ENCODE measurements at regions not wholly inside any gene's neighbourhood (a gene's known extent, or its start where the extent isn't known, plus 50 kb on each side); places are given as distances from the start of the nearest gene placed in this dataset.

DNA sequence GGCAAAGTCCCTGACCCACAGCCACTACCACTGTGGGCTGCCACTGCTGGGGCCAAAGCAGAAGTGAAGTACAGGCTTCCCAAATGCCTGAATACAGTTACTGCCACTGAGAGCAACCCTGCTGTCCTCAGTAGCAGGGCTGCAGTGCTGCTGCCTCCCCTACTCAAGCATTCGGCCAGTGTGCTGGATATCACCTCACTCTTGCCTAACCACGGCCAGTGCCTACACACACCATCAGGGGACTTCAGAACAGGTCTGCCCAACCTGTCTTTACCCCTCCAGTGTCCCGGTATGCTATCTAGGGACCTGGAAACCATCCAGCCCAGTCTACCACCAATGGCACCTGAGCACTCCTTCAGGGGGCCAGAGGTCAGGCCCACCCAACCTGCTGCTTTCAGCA, 261.5 kb upstream of the COL8A1 start:
- no peaks in the 10 kb centered on the region for H3K4me1 ChIP-seq (ENCODE audit: control insufficient read depth, insufficient read depth, low read length, unreplicated experiment)
- no peaks in the 10 kb centered on the region for H3K27me3 ChIP-seq (ENCODE audit: insufficient read depth, low read length)
- H3K36me3 ChIP-seq (ENCODE audit: insufficient read depth, low read length): peaks cover 2% of the 10 kb centered on the region; the same call in 1 of the 2 replicates
- no peaks in the 10 kb centered on the region for H3K79me2 ChIP-seq (ENCODE audit: control insufficient read depth, insufficient read depth, low read length, unreplicated experiment)
- no peak overlapping the region for H3K27ac ChIP-seq (ENCODE audit: low read depth, low read length)
- no peak overlapping the region for H2AFZ ChIP-seq (ENCODE audit: low read length, unreplicated experiment)
- H3K4me3 ChIP-seq (ENCODE audit: low read depth, low read length): no peak overlapping the region

DNA sequence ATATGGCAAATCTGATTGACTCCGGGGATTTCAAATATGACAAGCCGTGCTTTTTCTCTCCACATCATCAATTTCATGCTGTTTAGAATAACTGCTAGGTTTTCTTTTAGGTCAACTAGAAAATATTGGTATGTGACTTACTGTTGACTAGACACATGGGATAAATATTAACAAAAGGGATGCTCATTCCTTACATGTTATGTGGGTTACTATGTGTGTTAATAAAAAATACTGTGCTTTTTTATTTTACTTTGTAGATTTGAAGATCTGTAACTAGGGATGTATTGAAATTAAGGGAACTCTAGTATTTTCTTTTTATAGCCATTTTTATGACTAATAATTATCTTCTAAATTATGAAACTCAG, 264.6 kb upstream of the COL8A1 start:
- Histone ChIP-seq H3K36me3 (ENCODE audit: insufficient read depth, low read length) (no peaks in the 10 kb centered on the region), H3K27me3 (ENCODE audit: insufficient read depth, low read length) (no peaks in the 10 kb centered on the region), H3K4me3 (ENCODE audit: low read depth, low read length) (no peak overlapping the region), H3K4me1 (ENCODE audit: control insufficient read depth, insufficient read depth, low read length, unreplicated experiment) (no peaks in the 10 kb centered on the region), H2AFZ (ENCODE audit: low read length, unreplicated experiment) (peak overlapping the region; percentile 18), H3K79me2 (ENCODE audit: control insufficient read depth, insufficient read depth, low read length, unreplicated experiment) (no peaks in the 10 kb centered on the region), H3K27ac (ENCODE audit: low read depth, low read length) (no peak overlapping the region)

DNA sequence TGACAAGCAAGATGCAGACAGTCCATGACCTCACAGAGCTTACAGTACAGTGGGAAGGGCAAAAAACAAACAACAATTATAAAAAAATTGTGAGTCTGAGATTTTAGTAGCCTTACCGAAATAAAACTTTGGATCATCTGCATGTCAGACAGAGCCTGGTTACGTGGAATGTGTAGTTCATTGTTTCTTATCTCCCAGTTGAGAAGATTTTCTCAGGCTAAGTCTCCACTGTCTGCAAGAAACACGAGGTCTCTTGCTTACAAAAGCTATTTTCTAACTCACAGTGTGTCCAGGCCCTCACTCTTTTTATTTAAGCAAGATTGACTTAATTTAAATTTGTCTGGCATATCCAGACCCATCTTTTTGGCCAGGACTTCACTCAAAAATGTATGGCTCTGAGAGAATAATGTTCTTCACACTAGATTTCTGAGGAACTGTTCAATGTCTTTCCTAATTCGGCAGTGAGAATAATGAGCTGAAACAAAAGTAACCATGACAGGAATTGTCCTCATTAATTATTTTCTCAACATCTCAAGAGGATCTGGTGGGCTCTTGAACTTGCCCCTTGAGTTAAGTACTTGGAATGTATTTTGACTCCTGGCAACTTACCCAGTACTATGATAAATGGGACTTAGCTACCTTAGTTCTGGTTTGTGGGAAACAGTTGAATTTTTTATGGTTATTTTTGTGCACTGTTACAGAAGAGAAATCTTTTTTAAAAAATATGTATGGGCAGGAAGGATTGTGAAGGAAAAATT, 265.1 kb upstream of the COL8A1 start:
- Histone ChIP-seq H3K27ac (ENCODE audit: low read depth, low read length) (no peak overlapping the region), H3K4me3 (ENCODE audit: low read depth, low read length) (no peak overlapping the region), H3K27me3 (ENCODE audit: insufficient read depth, low read length) (no peaks in the 10 kb centered on the region), H2AFZ (ENCODE audit: low read length, unreplicated experiment) (peak overlapping the region; percentile 18), H3K36me3 (ENCODE audit: insufficient read depth, low read length) (no peaks in the 10 kb centered on the region), H3K4me1 (ENCODE audit: control insufficient read depth, insufficient read depth, low read length, unreplicated experiment) (no peaks in the 10 kb centered on the region), H3K79me2 (ENCODE audit: control insufficient read depth, insufficient read depth, low read length, unreplicated experiment) (no peaks in the 10 kb centered on the region)

DNA sequence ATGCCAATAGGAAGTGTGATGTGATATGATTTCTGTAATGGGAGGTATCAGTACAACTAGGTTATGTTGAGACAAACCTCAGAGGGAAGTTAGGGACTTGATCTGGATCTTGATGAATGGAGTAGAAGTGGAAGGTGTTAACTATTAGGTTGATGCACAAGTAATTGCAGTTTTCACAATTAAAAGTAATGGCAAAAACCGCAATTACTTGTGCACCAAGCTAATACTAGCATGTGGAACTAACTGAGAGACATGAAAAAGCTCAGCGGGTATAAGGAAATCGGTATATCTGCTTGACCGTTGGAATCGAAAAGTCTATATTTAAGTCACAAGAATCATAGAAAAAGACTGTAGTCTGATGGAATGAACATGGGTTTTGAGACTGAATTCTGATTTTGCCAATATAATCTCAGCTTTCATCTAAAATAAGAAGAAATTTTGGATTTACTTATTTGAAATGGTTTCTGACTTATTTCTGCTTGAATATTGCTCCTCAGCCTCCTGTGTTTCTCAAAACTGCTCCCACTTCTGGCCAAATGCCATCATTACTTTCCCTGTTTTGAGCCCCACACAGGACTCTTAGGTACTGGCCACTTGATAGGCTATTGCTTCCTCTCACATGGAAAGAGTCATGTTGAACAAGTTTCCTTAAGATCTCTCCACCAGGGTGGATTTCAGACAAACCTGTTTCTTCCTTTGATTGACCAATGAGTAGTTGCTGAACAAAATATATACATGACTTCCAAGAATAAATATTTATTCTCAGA, 271.5 kb upstream of the COL8A1 start:
- no peaks in the 10 kb centered on the region for H3K36me3 ChIP-seq (ENCODE audit: insufficient read depth, low read length)
- no peak overlapping the region for H3K27ac ChIP-seq (ENCODE audit: low read depth, low read length)
- peaks cover 22% of the 10 kb centered on the region for H3K4me1 ChIP-seq (ENCODE audit: control insufficient read depth, insufficient read depth, low read length, unreplicated experiment)
- H3K27me3 ChIP-seq (ENCODE audit: insufficient read depth, low read length): no peaks in the 10 kb centered on the region
- H3K4me3 ChIP-seq (ENCODE audit: low read depth, low read length): no peak overlapping the region
- H2AFZ ChIP-seq (ENCODE audit: low read length, unreplicated experiment): no peak overlapping the region
- no peaks in the 10 kb centered on the region for H3K79me2 ChIP-seq (ENCODE audit: control insufficient read depth, insufficient read depth, low read length, unreplicated experiment)

DNA sequence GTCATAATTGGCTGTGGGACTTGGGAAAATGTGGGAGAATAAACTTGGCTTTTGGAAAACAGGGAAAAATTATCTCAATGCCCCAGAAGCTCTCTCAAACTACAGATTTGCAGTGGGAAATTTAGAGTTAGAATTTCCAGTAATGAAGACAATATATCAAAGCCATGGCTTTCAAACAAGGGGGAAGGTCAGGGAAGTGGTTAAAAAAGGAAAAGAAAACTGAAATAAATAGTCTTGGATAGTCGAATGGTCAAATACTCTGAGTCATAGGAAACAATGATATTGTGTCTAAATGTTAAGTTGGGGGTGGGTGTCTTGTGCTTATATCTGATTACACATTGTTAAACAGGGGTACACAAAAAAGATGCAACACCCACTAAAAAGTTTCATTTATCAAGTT, 272.4 kb upstream of the COL8A1 start:
- peak overlapping the region; percentile 50 for H3K27ac ChIP-seq (ENCODE audit: low read depth, low read length)
- H2AFZ ChIP-seq (ENCODE audit: low read length, unreplicated experiment): peak overlapping the region; percentile 24
- 0 out of 2 replicates have a peak overlapping the region, but pooled peaks have one; percentile 16 for H3K4me3 ChIP-seq (ENCODE audit: low read depth, low read length)
- H3K27me3 ChIP-seq (ENCODE audit: insufficient read depth, low read length): no peaks in the 10 kb centered on the region
- peaks cover 22% of the 10 kb centered on the region for H3K4me1 ChIP-seq (ENCODE audit: control insufficient read depth, insufficient read depth, low read length, unreplicated experiment)
- H3K36me3 ChIP-seq (ENCODE audit: insufficient read depth, low read length): no peaks in the 10 kb centered on the region
- no peaks in the 10 kb centered on the region for H3K79me2 ChIP-seq (ENCODE audit: control insufficient read depth, insufficient read depth, low read length, unreplicated experiment)

DNA sequence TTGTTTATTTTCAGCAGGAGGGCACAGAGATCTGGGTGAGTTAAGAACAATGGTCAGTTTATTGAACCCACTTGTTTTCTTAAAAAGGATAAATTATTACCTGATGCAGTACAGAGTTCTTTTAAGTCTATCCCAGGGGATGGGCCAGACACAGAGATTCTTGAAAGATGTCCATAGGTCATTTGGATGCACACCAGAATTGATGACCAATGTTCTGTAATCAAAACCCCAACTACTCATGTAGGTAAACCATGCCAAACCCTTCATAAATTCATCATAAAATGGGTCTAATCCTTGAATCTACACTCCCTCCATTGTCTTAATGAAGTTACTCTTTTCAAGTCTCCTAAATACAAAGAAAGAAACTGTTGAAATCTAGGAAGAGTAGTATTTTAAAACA, 273.0 kb upstream of the COL8A1 start:
- Histone ChIP-seq H3K36me3 (ENCODE audit: insufficient read depth, low read length) (no peaks in the 10 kb centered on the region), H3K79me2 (ENCODE audit: control insufficient read depth, insufficient read depth, low read length, unreplicated experiment) (no peaks in the 10 kb centered on the region), H2AFZ (ENCODE audit: low read length, unreplicated experiment) (no peak overlapping the region), H3K27ac (ENCODE audit: low read depth, low read length) (peak overlapping the region; percentile 50), H3K4me1 (ENCODE audit: control insufficient read depth, insufficient read depth, low read length, unreplicated experiment) (peaks cover 22% of the 10 kb centered on the region), H3K4me3 (ENCODE audit: low read depth, low read length) (0 out of 2 replicates have a peak overlapping the region, but pooled peaks have one; percentile 16), H3K27me3 (ENCODE audit: insufficient read depth, low read length) (no peaks in the 10 kb centered on the region)

DNA sequence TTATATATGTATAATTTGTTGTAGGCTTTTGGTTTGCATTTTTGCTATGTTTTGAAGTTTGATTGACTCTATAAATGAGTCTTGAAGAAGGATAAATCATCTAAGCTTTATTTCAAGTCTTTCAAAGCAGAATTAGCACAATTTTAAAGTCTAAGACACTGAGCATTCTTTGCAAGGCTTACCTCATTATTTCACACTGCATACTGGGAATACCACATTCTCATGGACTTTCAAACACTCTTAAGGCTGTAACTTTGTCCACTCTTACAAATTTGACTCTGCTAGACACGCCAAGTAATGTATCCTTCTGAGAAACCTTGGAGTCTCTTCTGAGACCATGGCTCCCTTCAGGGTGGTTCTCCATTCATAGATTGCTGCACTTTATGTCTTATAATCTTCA, 281.3 kb upstream of the COL8A1 start:
- Histone ChIP-seq H2AFZ (ENCODE audit: low read length, unreplicated experiment) (no peak overlapping the region), H3K4me3 (ENCODE audit: low read depth, low read length) (no peak overlapping the region), H3K4me1 (ENCODE audit: control insufficient read depth, insufficient read depth, low read length, unreplicated experiment) (no peaks in the 10 kb centered on the region), H3K36me3 (ENCODE audit: insufficient read depth, low read length) (no peaks in the 10 kb centered on the region), H3K79me2 (ENCODE audit: control insufficient read depth, insufficient read depth, low read length, unreplicated experiment) (no peaks in the 10 kb centered on the region), H3K27ac (ENCODE audit: low read depth, low read length) (no peak overlapping the region), H3K27me3 (ENCODE audit: insufficient read depth, low read length) (no peaks in the 10 kb centered on the region)

DNA sequence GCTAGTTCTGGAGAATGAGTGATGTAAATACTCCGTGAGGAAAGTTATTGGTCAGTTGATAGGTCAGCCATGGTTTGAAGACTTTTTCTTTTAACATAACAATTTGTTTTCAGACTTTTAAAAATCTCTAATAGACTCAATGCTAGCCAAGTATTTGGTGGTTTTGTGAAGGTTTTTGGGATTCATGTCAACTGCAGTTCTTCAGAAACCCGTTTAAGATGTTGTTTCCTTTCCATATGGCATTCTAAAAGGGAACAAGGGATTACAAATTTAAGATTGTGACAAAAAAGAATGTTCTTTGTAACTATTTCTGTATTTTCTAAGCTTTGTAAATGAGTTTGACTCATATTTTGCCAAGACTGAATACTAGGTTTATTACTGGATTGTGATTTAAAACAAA, 281.7 kb upstream of the COL8A1 start:
- Histone ChIP-seq H3K4me1 (ENCODE audit: control insufficient read depth, insufficient read depth, low read length, unreplicated experiment) (no peaks in the 10 kb centered on the region), H2AFZ (ENCODE audit: low read length, unreplicated experiment) (no peak overlapping the region), H3K36me3 (ENCODE audit: insufficient read depth, low read length) (no peaks in the 10 kb centered on the region), H3K79me2 (ENCODE audit: control insufficient read depth, insufficient read depth, low read length, unreplicated experiment) (no peaks in the 10 kb centered on the region), H3K27ac (ENCODE audit: low read depth, low read length) (no peak overlapping the region), H3K27me3 (ENCODE audit: insufficient read depth, low read length) (no peaks in the 10 kb centered on the region), H3K4me3 (ENCODE audit: low read depth, low read length) (no peak overlapping the region)

DNA sequence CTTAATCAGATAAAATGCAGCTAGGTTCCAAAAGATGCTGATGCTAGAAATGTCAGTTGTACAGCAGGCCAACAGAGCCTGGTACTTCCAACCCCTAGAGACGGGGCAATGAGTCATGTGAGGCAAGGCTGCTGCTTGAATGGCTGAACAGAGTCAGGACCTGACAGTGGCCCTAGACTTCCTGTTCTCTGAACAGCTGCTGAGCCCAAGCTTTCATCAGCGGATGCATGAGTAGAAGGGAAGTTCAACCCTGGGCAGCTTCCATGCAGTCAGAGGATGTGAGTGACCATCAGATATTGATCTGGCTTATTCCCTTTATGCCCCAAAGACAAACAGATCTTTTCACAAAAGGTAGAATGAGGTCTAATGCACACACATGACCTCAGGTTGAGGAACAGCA, 282.9 kb upstream of the COL8A1 start:
- Histone ChIP-seq H2AFZ (ENCODE audit: low read length, unreplicated experiment) (no peak overlapping the region), H3K36me3 (ENCODE audit: insufficient read depth, low read length) (no peaks in the 10 kb centered on the region), H3K27ac (ENCODE audit: low read depth, low read length) (no peak overlapping the region), H3K79me2 (ENCODE audit: control insufficient read depth, insufficient read depth, low read length, unreplicated experiment) (no peaks in the 10 kb centered on the region), H3K4me1 (ENCODE audit: control insufficient read depth, insufficient read depth, low read length, unreplicated experiment) (peaks cover 4% of the 10 kb centered on the region), H3K27me3 (ENCODE audit: insufficient read depth, low read length) (no peaks in the 10 kb centered on the region), H3K4me3 (ENCODE audit: low read depth, low read length) (no peak overlapping the region)

DNA sequence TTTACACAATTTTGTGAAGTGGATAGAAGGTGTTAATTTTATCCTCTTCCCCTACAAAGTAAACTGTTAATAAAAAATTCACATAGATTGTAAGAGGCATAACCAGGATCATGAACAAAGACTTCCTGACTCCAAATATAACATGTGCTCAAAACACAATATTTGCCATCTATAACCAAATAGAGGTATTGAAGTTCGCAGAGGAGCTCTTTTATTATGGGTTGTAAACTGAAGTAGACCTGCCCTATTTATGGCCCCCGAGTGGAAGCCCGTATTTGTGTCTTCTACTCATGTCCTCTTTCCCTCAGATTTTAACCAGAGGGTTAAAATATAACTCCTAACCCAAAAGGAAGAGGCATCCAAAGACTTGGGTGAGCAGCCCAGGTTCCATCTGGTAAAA, 285.6 kb upstream of the COL8A1 start:
- peaks cover 4% of the 10 kb centered on the region for H3K4me1 ChIP-seq (ENCODE audit: control insufficient read depth, insufficient read depth, low read length, unreplicated experiment)
- H3K36me3 ChIP-seq (ENCODE audit: insufficient read depth, low read length): no peaks in the 10 kb centered on the region
- no peaks in the 10 kb centered on the region for H3K27me3 ChIP-seq (ENCODE audit: insufficient read depth, low read length)
- no peaks in the 10 kb centered on the region for H3K79me2 ChIP-seq (ENCODE audit: control insufficient read depth, insufficient read depth, low read length, unreplicated experiment)
- no peak overlapping the region for H2AFZ ChIP-seq (ENCODE audit: low read length, unreplicated experiment)
- no peak overlapping the region for H3K27ac ChIP-seq (ENCODE audit: low read depth, low read length)
- no peak overlapping the region for H3K4me3 ChIP-seq (ENCODE audit: low read depth, low read length)

DNA sequence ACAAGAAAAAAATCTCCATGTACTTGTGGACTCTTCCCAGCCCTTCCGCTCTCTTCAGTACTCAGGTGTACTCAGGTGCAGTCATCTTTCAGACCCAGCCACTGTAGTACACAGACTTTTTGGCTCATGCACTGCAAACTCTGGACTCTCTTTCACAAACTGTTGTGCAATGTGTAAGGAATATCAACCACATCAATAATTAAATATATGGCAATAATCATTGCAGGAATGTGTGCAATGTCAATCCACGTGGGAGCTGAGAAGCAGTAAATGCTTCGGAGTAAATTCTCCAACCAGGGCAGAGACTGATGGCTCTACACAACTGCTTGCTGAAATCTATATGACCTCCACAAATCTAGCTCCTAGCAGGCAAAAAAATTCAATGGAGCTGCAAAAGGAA, 287.3 kb upstream of the COL8A1 start:
- H3K36me3 ChIP-seq (ENCODE audit: insufficient read depth, low read length): no peaks in the 10 kb centered on the region
- no peak overlapping the region for H3K4me3 ChIP-seq (ENCODE audit: low read depth, low read length)
- H2AFZ ChIP-seq (ENCODE audit: low read length, unreplicated experiment): no peak overlapping the region
- no peak overlapping the region for H3K27ac ChIP-seq (ENCODE audit: low read depth, low read length)
- H3K79me2 ChIP-seq (ENCODE audit: control insufficient read depth, insufficient read depth, low read length, unreplicated experiment): no peaks in the 10 kb centered on the region
- H3K27me3 ChIP-seq (ENCODE audit: insufficient read depth, low read length): no peaks in the 10 kb centered on the region
- peaks cover 4% of the 10 kb centered on the region for H3K4me1 ChIP-seq (ENCODE audit: control insufficient read depth, insufficient read depth, low read length, unreplicated experiment)
